ENCODE measurements at regions not wholly inside any gene's neighbourhood (a gene's known extent, or its start where the extent isn't known, plus 50 kb on each side); places are given as distances from the start of the nearest gene placed in this dataset.

DNA sequence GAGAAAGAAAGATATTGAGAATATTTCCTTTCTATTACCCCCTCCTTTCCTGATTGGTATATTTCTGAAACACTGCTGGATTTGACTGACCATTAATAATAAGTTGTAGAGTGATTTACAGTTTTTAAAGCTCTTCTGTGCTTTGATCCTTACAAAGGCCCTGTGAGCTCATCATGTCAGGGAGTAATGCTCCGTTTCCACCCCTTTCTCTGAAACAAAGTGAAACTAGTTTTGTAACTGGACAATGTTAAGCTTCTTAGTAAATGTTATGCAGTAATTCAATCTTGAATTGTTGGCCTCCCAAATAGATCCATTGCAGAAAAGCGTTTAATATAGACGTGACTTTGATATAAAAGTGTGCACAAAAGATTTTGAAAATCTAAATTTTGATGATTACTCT lies 190.1 kb upstream of the GNPDA2 start:
- Histone ChIP-seq H3K4me3 (ENCODE audit: low read depth, low read length) (no peak overlapping the region), H3K36me3 (ENCODE audit: control insufficient read depth, insufficient read depth, low read length) (no peaks in the 10 kb centered on the region), H3K27ac (ENCODE audit: low read depth, low read length) (no peak overlapping the region), H3K9me3 (ENCODE audit: control insufficient read depth, insufficient read depth, low read length) (no peaks in the 10 kb centered on the region), H3K4me1 (ENCODE audit: control insufficient read depth, insufficient read depth, low read length) (no peaks in the 10 kb centered on the region), H3K27me3 (ENCODE audit: control insufficient read depth, insufficient read depth, low read length) (no peaks in the 10 kb centered on the region), H3K9ac (ENCODE audit: low read depth, low read length) (no peak overlapping the region)

DNA sequence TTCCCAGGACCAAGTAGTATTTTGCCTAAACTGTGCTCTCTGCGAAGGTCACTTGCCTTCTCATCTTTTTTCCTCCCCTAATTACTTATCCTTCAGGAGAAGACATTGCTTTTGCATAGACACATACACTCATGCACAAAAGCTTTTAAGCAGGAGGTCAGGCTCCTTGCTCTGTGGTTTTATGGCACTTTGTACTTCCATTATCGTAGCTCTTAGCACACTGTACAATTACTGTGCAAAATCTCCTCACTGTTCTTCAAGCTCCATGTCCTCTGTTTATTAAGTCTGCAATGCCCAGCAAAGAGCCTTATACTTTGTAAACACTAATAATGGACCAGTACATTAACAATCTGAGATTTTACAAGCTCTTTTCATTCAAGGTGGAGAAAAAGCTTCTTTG lies 188.4 kb upstream of the GNPDA2 start:
- no peaks in the 10 kb centered on the region for H3K9me3 ChIP-seq (ENCODE audit: control insufficient read depth, insufficient read depth, low read length)
- H3K27ac ChIP-seq (ENCODE audit: low read depth, low read length): no peak overlapping the region
- H3K9ac ChIP-seq (ENCODE audit: low read depth, low read length): no peak overlapping the region
- H3K27me3 ChIP-seq (ENCODE audit: control insufficient read depth, insufficient read depth, low read length): no peaks in the 10 kb centered on the region
- no peak overlapping the region for H3K4me3 ChIP-seq (ENCODE audit: low read depth, low read length)
- no peaks in the 10 kb centered on the region for H3K36me3 ChIP-seq (ENCODE audit: control insufficient read depth, insufficient read depth, low read length)
- no peaks in the 10 kb centered on the region for H3K4me1 ChIP-seq (ENCODE audit: control insufficient read depth, insufficient read depth, low read length)

DNA sequence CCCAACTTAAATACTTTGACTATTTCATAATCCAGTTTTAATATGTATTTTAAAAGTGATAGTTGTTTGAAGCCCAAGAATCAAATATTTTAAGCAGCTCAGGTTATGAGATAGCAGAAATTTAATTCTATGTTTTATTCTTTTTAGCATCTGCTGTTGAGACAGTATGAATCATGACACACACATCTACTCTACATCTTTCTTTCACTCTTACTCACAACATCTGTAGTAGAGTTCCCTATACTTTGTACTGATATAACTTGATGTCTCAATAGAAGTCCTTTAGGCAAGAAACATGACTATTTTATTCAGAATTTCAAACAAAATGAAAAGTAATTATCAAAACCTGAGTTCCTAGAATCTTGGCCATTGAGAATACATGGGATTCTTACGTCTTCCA lies 187.9 kb upstream of the GNPDA2 start:
- Histone ChIP-seq H3K9ac (ENCODE audit: low read depth, low read length) (no peak overlapping the region), H3K36me3 (ENCODE audit: control insufficient read depth, insufficient read depth, low read length) (no peaks in the 10 kb centered on the region), H3K4me1 (ENCODE audit: control insufficient read depth, insufficient read depth, low read length) (no peaks in the 10 kb centered on the region), H3K27me3 (ENCODE audit: control insufficient read depth, insufficient read depth, low read length) (no peaks in the 10 kb centered on the region), H3K4me3 (ENCODE audit: low read depth, low read length) (no peak overlapping the region), H3K27ac (ENCODE audit: low read depth, low read length) (no peak overlapping the region), H3K9me3 (ENCODE audit: control insufficient read depth, insufficient read depth, low read length) (no peaks in the 10 kb centered on the region)

DNA sequence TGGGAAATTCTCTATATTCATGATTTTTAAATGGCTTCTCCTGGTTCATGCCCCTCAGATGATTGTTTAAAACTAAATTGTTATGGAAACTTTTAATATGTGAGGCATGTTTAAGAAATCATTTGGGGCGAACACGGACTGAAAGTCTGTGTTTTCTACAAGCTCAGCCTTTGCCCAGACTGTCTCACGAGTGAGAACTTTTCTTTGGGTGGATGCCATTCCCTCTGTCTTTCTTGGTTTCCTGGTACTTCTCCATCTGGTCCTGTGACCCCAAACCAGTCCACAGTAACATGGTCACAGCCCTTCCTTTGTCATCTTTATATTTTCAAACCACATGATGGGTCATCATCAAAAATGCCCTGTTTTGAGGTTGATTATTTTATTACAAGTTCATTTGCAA lies 186.6 kb upstream of the GNPDA2 start:
- Histone ChIP-seq H3K4me3 (ENCODE audit: low read depth, low read length) (no peak overlapping the region), H3K36me3 (ENCODE audit: control insufficient read depth, insufficient read depth, low read length) (no peaks in the 10 kb centered on the region), H3K9ac (ENCODE audit: low read depth, low read length) (no peak overlapping the region), H3K4me1 (ENCODE audit: control insufficient read depth, insufficient read depth, low read length) (no peaks in the 10 kb centered on the region), H3K27me3 (ENCODE audit: control insufficient read depth, insufficient read depth, low read length) (no peaks in the 10 kb centered on the region), H3K9me3 (ENCODE audit: control insufficient read depth, insufficient read depth, low read length) (no peaks in the 10 kb centered on the region), H3K27ac (ENCODE audit: low read depth, low read length) (no peak overlapping the region)

DNA sequence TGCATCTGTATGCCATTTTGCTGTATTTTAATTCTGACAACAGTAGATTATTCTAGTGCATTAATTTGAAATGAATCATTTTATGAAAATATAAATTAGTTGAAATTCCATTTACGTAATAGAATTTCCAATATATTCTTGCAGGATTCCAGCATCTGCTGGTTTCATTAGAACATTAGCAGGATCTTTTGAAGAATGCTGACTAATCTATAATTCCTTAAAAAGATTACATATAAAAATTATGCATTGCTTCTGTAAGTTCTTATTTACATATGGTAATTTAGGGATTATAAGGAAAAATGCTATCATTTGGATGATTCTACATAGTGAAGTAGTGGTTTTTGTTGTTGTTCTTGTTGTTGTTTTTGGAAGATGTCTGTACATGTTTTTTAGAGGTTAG lies 182.2 kb upstream of the GNPDA2 start:
- H3K9ac ChIP-seq (ENCODE audit: low read depth, low read length): no peak overlapping the region
- H3K27ac ChIP-seq (ENCODE audit: low read depth, low read length): no peak overlapping the region
- no peaks in the 10 kb centered on the region for H3K9me3 ChIP-seq (ENCODE audit: control insufficient read depth, insufficient read depth, low read length)
- H3K27me3 ChIP-seq (ENCODE audit: control insufficient read depth, insufficient read depth, low read length): no peaks in the 10 kb centered on the region
- no peaks in the 10 kb centered on the region for H3K4me1 ChIP-seq (ENCODE audit: control insufficient read depth, insufficient read depth, low read length)
- no peaks in the 10 kb centered on the region for H3K36me3 ChIP-seq (ENCODE audit: control insufficient read depth, insufficient read depth, low read length)
- no peak overlapping the region for H3K4me3 ChIP-seq (ENCODE audit: low read depth, low read length)

DNA sequence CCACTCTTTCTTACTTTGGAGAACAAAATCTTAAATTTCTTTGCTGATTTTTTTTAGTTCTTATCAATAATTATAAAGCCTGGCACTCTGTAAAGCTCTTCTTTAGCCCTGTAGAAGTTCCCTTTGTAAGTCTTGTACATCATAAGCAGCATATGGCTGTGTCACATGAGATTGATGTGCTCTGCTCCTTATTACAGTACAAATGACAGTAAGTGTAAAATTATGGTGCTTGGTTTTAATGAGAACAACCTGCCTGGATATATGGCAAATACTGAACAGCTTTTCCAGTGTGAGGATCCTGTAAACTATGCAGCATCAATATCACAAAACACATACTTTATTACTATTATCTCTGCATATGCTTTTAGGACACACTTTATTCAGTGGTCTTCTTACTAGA lies 145.9 kb upstream of the GNPDA2 start:
- no peaks in the 10 kb centered on the region for H3K27me3 ChIP-seq (ENCODE audit: control insufficient read depth, insufficient read depth, low read length)
- H3K36me3 ChIP-seq (ENCODE audit: control insufficient read depth, insufficient read depth, low read length): no peaks in the 10 kb centered on the region
- H3K9ac ChIP-seq (ENCODE audit: low read depth, low read length): no peak overlapping the region
- H3K4me1 ChIP-seq (ENCODE audit: control insufficient read depth, insufficient read depth, low read length): 0 out of 2 replicates have a peak, but pooled peaks cover 9% of the 10 kb centered on the region
- no peaks in the 10 kb centered on the region for H3K9me3 ChIP-seq (ENCODE audit: control insufficient read depth, insufficient read depth, low read length)
- no peak overlapping the region for H3K4me3 ChIP-seq (ENCODE audit: low read depth, low read length)
- H3K27ac ChIP-seq (ENCODE audit: low read depth, low read length): no peak overlapping the region

DNA sequence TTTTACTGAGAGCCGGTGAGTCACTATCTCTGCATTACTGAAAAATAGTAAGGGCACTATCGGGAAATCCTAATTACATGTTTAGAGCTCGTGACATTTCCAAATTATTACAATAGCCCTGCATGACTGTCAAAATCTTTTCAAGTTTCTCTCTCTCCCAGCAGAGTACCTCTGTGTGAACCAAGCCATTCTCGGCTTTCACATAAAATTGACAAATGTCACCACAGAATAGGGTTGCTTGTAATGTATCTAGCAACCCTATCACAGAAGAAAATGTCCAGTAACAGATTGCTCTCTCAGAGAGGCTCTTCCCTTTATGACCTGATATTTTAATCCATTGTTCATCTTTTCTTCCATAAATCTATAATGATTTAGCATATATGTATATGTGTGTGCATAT lies 144.8 kb upstream of the GNPDA2 start:
- H3K27ac ChIP-seq (ENCODE audit: low read depth, low read length): no peak overlapping the region
- no peaks in the 10 kb centered on the region for H3K36me3 ChIP-seq (ENCODE audit: control insufficient read depth, insufficient read depth, low read length)
- no peaks in the 10 kb centered on the region for H3K9me3 ChIP-seq (ENCODE audit: control insufficient read depth, insufficient read depth, low read length)
- H3K4me1 ChIP-seq (ENCODE audit: control insufficient read depth, insufficient read depth, low read length): 0 out of 2 replicates have a peak, but pooled peaks cover 9% of the 10 kb centered on the region
- no peaks in the 10 kb centered on the region for H3K27me3 ChIP-seq (ENCODE audit: control insufficient read depth, insufficient read depth, low read length)
- no peak overlapping the region for H3K9ac ChIP-seq (ENCODE audit: low read depth, low read length)
- no peak overlapping the region for H3K4me3 ChIP-seq (ENCODE audit: low read depth, low read length)

DNA sequence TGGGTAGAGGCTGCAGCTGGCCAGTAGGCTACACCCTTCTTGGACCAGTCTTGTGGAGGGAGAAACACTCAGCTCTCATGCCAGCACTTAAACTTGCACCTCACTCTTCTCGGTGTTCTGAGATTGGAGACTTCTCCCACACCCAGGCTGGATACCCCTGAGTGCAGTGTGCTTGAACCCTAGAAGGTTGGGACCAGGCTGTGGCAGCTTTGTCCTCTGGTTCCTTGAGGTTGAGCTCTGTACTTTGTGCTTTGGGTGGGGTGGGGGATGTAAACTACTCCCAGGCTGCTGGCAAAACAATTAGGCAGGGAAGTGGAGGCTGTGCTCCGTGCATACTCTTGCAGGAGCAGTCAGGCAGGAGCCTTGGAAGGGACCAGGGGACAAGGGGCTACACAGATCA lies 143.6 kb upstream of the GNPDA2 start:
- H3K4me3 ChIP-seq (ENCODE audit: low read depth, low read length): no peak overlapping the region
- H3K9ac ChIP-seq (ENCODE audit: low read depth, low read length): no peak overlapping the region
- H3K27ac ChIP-seq (ENCODE audit: low read depth, low read length): no peak overlapping the region
- no peaks in the 10 kb centered on the region for H3K36me3 ChIP-seq (ENCODE audit: control insufficient read depth, insufficient read depth, low read length)
- H3K27me3 ChIP-seq (ENCODE audit: control insufficient read depth, insufficient read depth, low read length): no peaks in the 10 kb centered on the region
- 0 out of 2 replicates have a peak, but pooled peaks cover 9% of the 10 kb centered on the region for H3K4me1 ChIP-seq (ENCODE audit: control insufficient read depth, insufficient read depth, low read length)
- no peaks in the 10 kb centered on the region; the same call in 1 of the 2 replicates for H3K9me3 ChIP-seq (ENCODE audit: control insufficient read depth, insufficient read depth, low read length)

DNA sequence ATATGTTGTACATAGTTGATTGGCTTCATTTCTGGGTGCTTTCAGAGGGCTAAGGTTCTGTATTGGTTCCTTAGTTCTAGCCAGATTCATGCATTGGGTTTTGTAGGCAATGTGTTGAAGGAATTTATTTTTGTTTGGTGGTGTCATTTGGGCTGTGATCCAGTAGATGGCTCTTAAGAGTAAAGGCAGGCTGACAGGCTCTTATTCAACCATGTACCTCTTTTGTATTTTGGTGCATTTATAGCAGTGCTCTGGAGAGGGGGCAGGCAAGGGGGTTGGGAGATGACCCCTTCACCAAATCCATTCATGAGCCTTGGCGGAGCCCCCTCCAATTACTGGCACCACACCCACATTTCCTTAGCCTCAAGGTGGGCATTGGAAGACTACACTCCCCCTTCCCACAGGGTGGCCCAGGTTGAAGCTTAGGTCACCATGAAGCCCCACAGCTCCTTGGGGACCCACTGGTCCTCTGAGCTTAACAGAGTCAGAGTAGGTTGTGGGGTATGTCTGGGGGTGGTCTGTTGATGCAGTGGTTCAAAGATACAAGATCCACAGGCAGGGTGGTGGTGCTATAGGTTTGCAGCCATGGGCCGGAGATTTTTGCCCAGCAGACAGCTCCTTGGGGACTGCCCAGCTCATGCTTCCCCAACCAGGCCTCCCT lies 143.0 kb upstream of the GNPDA2 start:
- Histone ChIP-seq H3K4me1 (ENCODE audit: control insufficient read depth, insufficient read depth, low read length) (0 out of 2 replicates have a peak, but pooled peaks cover 9% of the 10 kb centered on the region), H3K27me3 (ENCODE audit: control insufficient read depth, insufficient read depth, low read length) (no peaks in the 10 kb centered on the region), H3K27ac (ENCODE audit: low read depth, low read length) (no peak overlapping the region), H3K36me3 (ENCODE audit: control insufficient read depth, insufficient read depth, low read length) (no peaks in the 10 kb centered on the region), H3K9me3 (ENCODE audit: control insufficient read depth, insufficient read depth, low read length) (no peaks in the 10 kb centered on the region; the same call in 1 of the 2 replicates), H3K4me3 (ENCODE audit: low read depth, low read length) (no peak overlapping the region), H3K9ac (ENCODE audit: low read depth, low read length) (no peak overlapping the region)

DNA sequence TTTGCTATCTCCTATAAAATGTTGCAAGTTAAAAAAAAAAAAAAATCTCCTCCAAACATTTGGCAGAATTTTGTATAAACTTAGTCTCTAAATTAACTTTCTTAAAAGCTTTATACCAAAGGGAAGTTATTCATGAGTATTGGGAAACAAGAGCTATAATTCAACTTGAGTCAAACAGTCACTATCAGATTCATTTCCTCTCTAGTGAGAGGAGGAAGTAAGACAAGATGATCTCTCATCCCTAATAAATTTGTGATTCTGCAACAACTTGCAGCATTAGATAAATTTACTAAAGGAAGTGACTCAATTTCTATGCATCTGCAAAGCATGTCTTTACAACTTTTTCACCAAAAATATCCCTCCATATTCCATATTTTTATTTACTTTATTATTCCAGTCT lies 135.4 kb upstream of the GNPDA2 start:
- Histone ChIP-seq H3K36me3 (ENCODE audit: control insufficient read depth, insufficient read depth, low read length) (no peaks in the 10 kb centered on the region), H3K27me3 (ENCODE audit: control insufficient read depth, insufficient read depth, low read length) (no peaks in the 10 kb centered on the region), H3K9ac (ENCODE audit: low read depth, low read length) (no peak overlapping the region), H3K4me3 (ENCODE audit: low read depth, low read length) (no peak overlapping the region), H3K27ac (ENCODE audit: low read depth, low read length) (no peak overlapping the region), H3K9me3 (ENCODE audit: control insufficient read depth, insufficient read depth, low read length) (no peaks in the 10 kb centered on the region; the same call in 1 of the 2 replicates), H3K4me1 (ENCODE audit: control insufficient read depth, insufficient read depth, low read length) (peaks cover 36% of the 10 kb centered on the region)

DNA sequence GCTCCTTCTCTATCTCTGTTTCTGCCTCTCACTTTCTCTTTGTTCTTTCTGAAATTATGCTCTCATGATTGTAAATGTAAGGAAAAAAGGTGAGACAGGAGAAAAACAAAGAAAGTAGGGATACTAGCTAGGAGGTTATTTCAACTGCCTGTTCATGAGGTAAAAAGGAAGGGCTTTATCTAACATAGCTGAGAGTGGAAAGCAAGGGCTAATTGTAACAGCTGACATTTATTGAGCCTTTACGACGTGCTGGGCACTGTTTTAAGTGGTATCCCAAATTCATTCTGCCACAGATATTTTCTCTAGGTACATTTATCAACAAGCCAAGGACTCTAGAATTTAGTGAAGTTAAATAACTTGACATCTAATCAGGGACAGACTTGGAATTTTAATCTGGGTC lies 133.1 kb upstream of the GNPDA2 start:
- no peaks in the 10 kb centered on the region for H3K9me3 ChIP-seq (ENCODE audit: control insufficient read depth, insufficient read depth, low read length)

More for the DNA sequence above, 133.1 kb upstream of the GNPDA2 start:
- Histone ChIP-seq H3K27me3 (ENCODE audit: control insufficient read depth, insufficient read depth, low read length) (no peaks in the 10 kb centered on the region), H3K4me1 (ENCODE audit: control insufficient read depth, insufficient read depth, low read length) (peaks cover 36% of the 10 kb centered on the region), H3K4me3 (ENCODE audit: low read depth, low read length) (no peak overlapping the region), H3K9ac (ENCODE audit: low read depth, low read length) (no peak overlapping the region), H3K27ac (ENCODE audit: low read depth, low read length) (no peak overlapping the region), H3K36me3 (ENCODE audit: control insufficient read depth, insufficient read depth, low read length) (no peaks in the 10 kb centered on the region)

Measured in HUES48 (cell line).